H1 (cell line): ENCODE measurements at regions not wholly inside any gene's neighbourhood (a gene's known extent, or its start where the extent isn't known, plus 50 kb on each side); places are given as distances from the start of the nearest gene placed in this dataset.

Experiments used
- CTCF ChIA-PET: fragments of 300-600 bp; sonication (Branson Sonifier 250); formaldehyde crosslinking; loops from one replicate; lab custom pipeline; 2021; ENCODE audit not compliant: partially characterized antibody; lab: Charles Lee
- POLR2A ChIA-PET: fragments of 300-600 bp; sonication (Branson Sonifier 250); formaldehyde crosslinking; loops from one replicate; lab custom pipeline; 2021; ENCODE audit warnings: inconsistent platforms; ENCODE audit not compliant: partially characterized antibody; lab: Charles Lee
- DNase-seq, 2 experiments: peaks; one replicate each; pipeline versions ENCODE4 v3.0.0 to v3.0.0-alpha.2; 2010 to 2022; ENCODE audit warnings: low spot score in 2 of 2, low read depth in 1 of 2, mixed read lengths in 1 of 2
- FAIRE-seq: peaks from 2 replicates; lab custom pipeline; 2011; peaks lifted over from hg19 to GRCh38; lab: Jason Lieb, UNC
- H2AFZ ChIP-seq: 2 replicates; pipeline ENCODE4 v1.8.1; 2012; ENCODE audit warnings: low read length, inconsistent platforms
- H2AK5ac ChIP-seq: 2 replicates; pipeline ENCODE4 v1.6.1; 2013; ENCODE audit warnings: low read depth, low read length
- H2BK120ac ChIP-seq: replicated peaks from 2 replicates; pipeline ENCODE3; 2013; ENCODE audit warnings: low read depth, low read length, inconsistent platforms
- H2BK12ac ChIP-seq: 2 replicates; pipeline ENCODE4 v1.6.1; 2013; ENCODE audit warnings: low read depth, low read length
- H2BK15ac ChIP-seq: 2 replicates; pipeline ENCODE4 v1.6.1; 2013; ENCODE audit warnings: low read length
- H2BK20ac ChIP-seq: 2 replicates; pipeline ENCODE4 v1.6.1; 2013; ENCODE audit warnings: low read length
- H2BK5ac ChIP-seq: 2 replicates; pipeline ENCODE4 v1.6.1; 2013; ENCODE audit warnings: low read depth, low read length
- H3K14ac ChIP-seq: 2 replicates; pipeline ENCODE4 v1.6.1; 2013; ENCODE audit warnings: inconsistent platforms; ENCODE audit not compliant: insufficient read length
- H3K18ac ChIP-seq: 2 replicates; pipeline ENCODE4 v1.6.1; 2013; ENCODE audit warnings: low read length; ENCODE audit errors: extremely low read depth
- H3K23ac ChIP-seq: 2 replicates; pipeline ENCODE4 v1.6.1; 2013; ENCODE audit warnings: inconsistent platforms; ENCODE audit not compliant: insufficient read length
- H3K23me2 ChIP-seq: 2 replicates; pipeline ENCODE4 v1.6.1; 2013; ENCODE audit warnings: low read depth, low read length
- H3K27ac ChIP-seq: 2 replicates; pipeline ENCODE4 v1.6.1; 2011; ENCODE audit warnings: low read depth, low read length, inconsistent platforms
- H3K27me3 ChIP-seq, 4 experiments: replicated peaks in 1 of 4; 1 replicate in 1 of 4; 2 replicates in 3 of 4; pipeline versions ENCODE4 v1.6.1 to v1.8.1; 2011 to 2013; ENCODE audit warnings: low read length in 3 of 4, mild to moderate bottlenecking in 3 of 4, inconsistent platforms in 2 of 4, mixed read lengths in 2 of 4, moderate library complexity in 1 of 4; ENCODE audit not compliant: control insufficient read depth in 3 of 4, insufficient read depth in 3 of 4; ENCODE audit errors: extremely low read depth in 1 of 4
- H3K36me3 ChIP-seq, 4 experiments: 2 replicates each; pipeline versions ENCODE4 v1.6.1 to v1.8.1; 2011 to 2013; ENCODE audit warnings: mild to moderate bottlenecking in 4 of 4, low read length in 3 of 4, moderate library complexity in 2 of 4, control low read depth in 1 of 4, inconsistent platforms in 1 of 4; ENCODE audit not compliant: insufficient read depth in 4 of 4, control insufficient read depth in 2 of 4
- H3K4ac ChIP-seq: replicated peaks from 2 replicates; pipeline ENCODE3; 2013; ENCODE audit warnings: low read length, low read depth, mixed read lengths, inconsistent platforms; ENCODE audit not compliant: insufficient read length
- H3K4me1 ChIP-seq, 4 experiments: replicated peaks in 1 of 4; 1 replicate in 1 of 4; 2 replicates in 3 of 4; pipeline versions ENCODE4 v1.6.1 to v1.8.1; 2011 to 2013; ENCODE audit warnings: low read length in 3 of 4, inconsistent platforms in 2 of 4, mixed read lengths in 1 of 4; ENCODE audit not compliant: insufficient read depth in 4 of 4, control insufficient read depth in 3 of 4
- H3K4me2 ChIP-seq, 2 experiments: 2 replicates each; pipeline versions ENCODE4 v1.6.1 to v1.8.1; 2011 to 2013; ENCODE audit warnings: low read depth in 2 of 2, low read length in 2 of 2, control low read depth in 1 of 2, inconsistent platforms in 1 of 2, mild to moderate bottlenecking in 1 of 2; ENCODE audit not compliant: insufficient read depth in 1 of 2
- H3K4me3 ChIP-seq, 4 experiments: fragments of 200-600, 300-600 bp in 1 of 4; sonication (generic), shearing (Covaris generic), sonication (Bioruptor Twin) in 1 of 4; 2 replicates each; pipeline versions ENCODE4 v1.5.1 to v1.8.1; 2011 to 2016; ENCODE audit warnings: low read length in 4 of 4, low read depth in 3 of 4, control low read depth in 2 of 4, inconsistent platforms in 2 of 4, mild to moderate bottlenecking in 2 of 4, mixed read lengths in 1 of 4, moderate library complexity in 1 of 4; ENCODE audit not compliant: insufficient read depth in 2 of 4; ENCODE audit errors: extremely low read depth in 1 of 4
- H3K56ac ChIP-seq: replicated peaks from 2 replicates; pipeline ENCODE3; 2013; ENCODE audit warnings: low read depth, mild to moderate bottlenecking, mixed read lengths, low read length, inconsistent platforms; ENCODE audit not compliant: insufficient read length
- H3K79me1 ChIP-seq: 2 replicates; pipeline ENCODE4 v1.6.1; 2013; ENCODE audit warnings: low read depth, low read length, control low read depth
- H3K79me2 ChIP-seq, 2 experiments: 2 replicates each; pipeline versions ENCODE4 v1.6.1 to v1.8.1; 2012 to 2013; ENCODE audit warnings: low read length in 2 of 2, mild to moderate bottlenecking in 2 of 2, inconsistent platforms in 1 of 2; ENCODE audit not compliant: insufficient read depth in 2 of 2, control insufficient read depth in 1 of 2
- H3K9ac ChIP-seq, 4 experiments: replicated peaks in 1 of 4; 1 replicate in 1 of 4; 2 replicates in 3 of 4; pipeline versions ENCODE4 v1.6.1 to v1.8.1; 2011 to 2013; ENCODE audit warnings: low read depth in 3 of 4, low read length in 3 of 4, control low read depth in 2 of 4, mild to moderate bottlenecking in 2 of 4, moderate library complexity in 2 of 4, inconsistent platforms in 1 of 4; ENCODE audit errors: extremely low read depth in 1 of 4
- H3K9me3 ChIP-seq, 2 experiments: 2 replicates each; pipeline versions ENCODE4 v1.6.1 to v1.8.1; 2012 to 2013; ENCODE audit warnings: mild to moderate bottlenecking in 2 of 2, moderate library complexity in 2 of 2, control low read depth in 1 of 2, inconsistent platforms in 1 of 2, low read depth in 1 of 2, low read length in 1 of 2, mixed read lengths in 1 of 2; ENCODE audit not compliant: insufficient read depth in 2 of 2
- H4K20me1 ChIP-seq, 2 experiments: replicated peaks in 1 of 2; 2 replicates each; pipeline versions ENCODE3 to v1.8.1; 2011 to 2013; ENCODE audit warnings: inconsistent platforms in 2 of 2, low read length in 2 of 2, mild to moderate bottlenecking in 1 of 2; ENCODE audit not compliant: insufficient read depth in 2 of 2, control insufficient read depth in 1 of 2
- H4K5ac ChIP-seq: 2 replicates; pipeline ENCODE4 v1.6.1; 2013; ENCODE audit warnings: low read length, low read depth, mixed read lengths, inconsistent platforms; ENCODE audit not compliant: insufficient read length
- H4K8ac ChIP-seq: 2 replicates; pipeline ENCODE4 v1.8.0; 2013; ENCODE audit warnings: mild to moderate bottlenecking, moderate library complexity, low read length, inconsistent platforms; ENCODE audit not compliant: insufficient read depth; ENCODE audit errors: extremely low read depth
- H4K91ac ChIP-seq: replicated peaks from 2 replicates; pipeline ENCODE3; 2013; ENCODE audit warnings: low read length, mixed read lengths, inconsistent platforms; ENCODE audit not compliant: insufficient read length
- USF2 ChIP-seq: IDR thresholded peaks from 2 replicates; pipeline ENCODE4 v1.6.1; 2011; ENCODE audit warnings: low read length, improper control_type of control experiment
- WGBS, 2 experiments: shearing (Covaris generic) in 1 of 2; methylation state at CpG; one replicate each; pipeline versions ENCODE4 v1.1.6 to v1.1.7; 2013 to 2015; ENCODE audit warnings: low lambda C conversion rate in 2 of 2, mixed read lengths in 2 of 2, inconsistent platforms in 1 of 2, low coverage in 1 of 2, missing lambda C conversion rate in 1 of 2; ENCODE audit not compliant: insufficient replicate concordance in 2 of 2, insufficient coverage in 1 of 2, insufficient read length in 1 of 2; ENCODE audit errors: extremely low coverage in 1 of 2, missing lambda C conversion rate in 1 of 2; 5-methylcytosine and 5-hydroxymethylcytosine counted together

- H2AFZ ChIP-seq: 0 out of 2 replicates have a peak overlapping the region, but pooled peaks have one; percentile 8
These were observed 213.5 kb upstream of the LHX5 start for GRCh38 chr12:113684908-113685782.

More at GRCh38 chr12:113684908-113685782, 213.5 kb upstream of the LHX5 start:
- Histone ChIP-seq H3K14ac (no peak overlapping the region), H3K4me3 (no peak overlapping the region), H2BK20ac (no peak overlapping the region), H2BK15ac (no peak overlapping the region), H3K23ac (no peak overlapping the region), H3K79me2 (no peaks in the 10 kb centered on the region), H3K9ac (no peak overlapping the region), H3K79me1 (no peaks in the 10 kb centered on the region), H3K56ac (no peak overlapping the region), H2AK5ac (no peak overlapping the region), H4K20me1 (no peaks in the 10 kb centered on the region), H3K27ac (no peak overlapping the region), H3K4ac (no peak overlapping the region), H3K4me1 (peaks cover 0 to 8% (median 0%) of the 10 kb centered on the region in 4 experiments; a peak in 1 of 7 replicates), H3K23me2 (no peaks in the 10 kb centered on the region), H3K9me3 (no peaks in the 10 kb centered on the region), H4K91ac (peak overlapping the region; percentile 67), H3K18ac (no peak overlapping the region), H4K8ac (no peak overlapping the region; the same call in 1 of the 2 replicates), H3K36me3 (no peaks in the 10 kb centered on the region), H3K27me3 (no peaks in the 10 kb centered on the region; a peak in 2 of 7 replicates), H3K4me2 (no peak overlapping the region), H2BK12ac (no peak overlapping the region), H4K5ac (no peak overlapping the region), H2BK120ac (no peak overlapping the region), H2BK5ac (0 out of 2 replicates have a peak overlapping the region, but pooled peaks have one; percentile 16)
- FAIRE-seq (no peak), DNase-seq (no peak)
- TF ChIP-seq USF2: no peak
- WGBS, 2 experiments: 88% methylated on average over 12 of the region's 20 CpGs; no CpG with 5 or more reads in 1 of the 2 experiments
- POLR2A ChIA-PET: no interaction called here
- CTCF ChIA-PET: interaction anchor here (0.6 to 1.6 kb wide), 7 partner anchors 11 to 191 kb away, joined by 3 to 5 read pairs (median 3); no protein-coding TSS in a partner anchor
